ENCODE measurements at regions not wholly inside any gene's neighbourhood (a gene's known extent, or its start where the extent isn't known, plus 50 kb on each side); places are given as distances from the start of the nearest gene placed in this dataset.
"Not testable (repeated sequence)": the region's sequence is repeated elsewhere in the genome, so short reads cannot be mapped to it uniquely, and the experiment has no call there.

DNA sequence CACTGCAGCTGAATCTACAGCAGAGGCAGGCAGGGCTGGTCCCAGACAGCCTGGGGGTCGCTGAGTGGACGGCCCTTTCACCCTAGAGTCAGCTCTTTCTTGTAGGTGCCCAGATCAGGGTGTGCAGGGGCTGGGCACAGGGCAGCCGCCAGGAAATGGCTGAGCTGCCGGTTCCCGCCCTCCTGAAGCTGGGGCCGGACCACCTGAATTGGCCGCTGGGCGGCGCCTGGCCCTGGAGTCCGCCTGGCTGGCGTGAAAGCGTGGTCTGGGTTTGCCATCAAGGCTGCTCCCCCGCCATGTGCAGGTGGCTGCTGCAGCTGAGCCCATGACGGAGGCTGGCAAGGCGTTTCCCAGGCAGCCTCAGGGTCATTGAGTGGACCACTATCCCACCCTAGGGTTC is 85.7 kb downstream of the POTEM start:
- TF ChIP-seq, protein P1, sequence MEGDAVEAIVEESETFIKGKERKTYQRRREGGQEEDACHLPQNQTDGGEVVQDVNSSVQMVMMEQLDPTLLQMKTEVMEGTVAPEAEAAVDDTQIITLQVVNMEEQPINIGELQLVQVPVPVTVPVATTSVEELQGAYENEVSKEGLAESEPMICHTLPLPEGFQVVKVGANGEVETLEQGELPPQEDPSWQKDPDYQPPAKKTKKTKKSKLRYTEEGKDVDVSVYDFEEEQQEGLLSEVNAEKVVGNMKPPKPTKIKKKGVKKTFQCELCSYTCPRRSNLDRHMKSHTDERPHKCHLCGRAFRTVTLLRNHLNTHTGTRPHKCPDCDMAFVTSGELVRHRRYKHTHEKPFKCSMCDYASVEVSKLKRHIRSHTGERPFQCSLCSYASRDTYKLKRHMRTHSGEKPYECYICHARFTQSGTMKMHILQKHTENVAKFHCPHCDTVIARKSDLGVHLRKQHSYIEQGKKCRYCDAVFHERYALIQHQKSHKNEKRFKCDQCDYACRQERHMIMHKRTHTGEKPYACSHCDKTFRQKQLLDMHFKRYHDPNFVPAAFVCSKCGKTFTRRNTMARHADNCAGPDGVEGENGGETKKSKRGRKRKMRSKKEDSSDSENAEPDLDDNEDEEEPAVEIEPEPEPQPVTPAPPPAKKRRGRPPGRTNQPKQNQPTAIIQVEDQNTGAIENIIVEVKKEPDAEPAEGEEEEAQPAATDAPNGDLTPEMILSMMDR (IDR thresholded peaks at IDR 0.05) = not testable (repeated sequence)
- not testable (repeated sequence) for TF ChIP-seq POLR2A (IDR thresholded peaks at IDR 0.05)
